IPS-18c (cell line): ENCODE measurements at regions not wholly inside any gene's neighbourhood (a gene's known extent, or its start where the extent isn't known, plus 50 kb on each side); places are given as distances from the start of the nearest gene placed in this dataset.

Experiments
- H3K4me3 ChIP-seq: 2 replicates; pipeline ENCODE4 v1.7.0; 2013; ENCODE audit warnings: low read depth, mild to moderate bottlenecking, low read length, moderate library complexity; ENCODE audit not compliant: insufficient read depth
- H3K9me3 ChIP-seq: one replicate; pipeline ENCODE4 v1.6.1; 2013; ENCODE audit warnings: mild to moderate bottlenecking, low read length, moderate library complexity; ENCODE audit not compliant: control insufficient read depth, insufficient read depth

GRCh38 chr14:87175175-87175574, 817.8 kb downstream of the GALC start:
- H3K9me3 ChIP-seq, result no peaks in the 10 kb centered on the region
- no peak overlapping the region for H3K4me3 ChIP-seq

GRCh38 chr14:87171141-87171540, 821.8 kb downstream of the GALC start:
- Histone ChIP-seq H3K4me3 (no peak overlapping the region), H3K9me3 (no peaks in the 10 kb centered on the region)

GRCh38 chr14:87170179-87170578, 822.8 kb downstream of the GALC start:
- Histone ChIP-seq H3K9me3 (no peaks in the 10 kb centered on the region), H3K4me3 (no peak overlapping the region)

- no peak overlapping the region for H3K4me3 ChIP-seq
Observed at GRCh38 chr14:87169362-87169761, 823.6 kb downstream of the GALC start.

GRCh38 chr14:87161502-87161901, 831.5 kb downstream of the GALC start:
- Histone ChIP-seq H3K4me3 (no peak overlapping the region), H3K9me3 (no peaks in the 10 kb centered on the region)

More at GRCh38 chr14:87169362-87169761, 823.6 kb downstream of the GALC start:
- no peaks in the 10 kb centered on the region for H3K9me3 ChIP-seq

- Histone ChIP-seq H3K4me3 (no peak overlapping the region), H3K9me3 (no peaks in the 10 kb centered on the region)
Observed at GRCh38 chr14:87160989-87161388, 832.0 kb downstream of the GALC start.

GRCh38 chr14:87158283-87158682, 834.7 kb downstream of the GALC start:
- Histone ChIP-seq H3K4me3 (no peak overlapping the region), H3K9me3 (no peaks in the 10 kb centered on the region)

- Histone ChIP-seq H3K4me3 (no peak overlapping the region), H3K9me3 (no peaks in the 10 kb centered on the region)
Observed at GRCh38 chr14:87156878-87157277, 836.1 kb downstream of the GALC start.

- no peak overlapping the region for H3K4me3 ChIP-seq
- no peaks in the 10 kb centered on the region for H3K9me3 ChIP-seq
Observed at GRCh38 chr14:87155856-87156488, 837.0 kb downstream of the GALC start.

- Histone ChIP-seq H3K4me3 (no peak overlapping the region), H3K9me3 (no peaks in the 10 kb centered on the region)
Observed at GRCh38 chr14:87153901-87154300, 839.1 kb downstream of the GALC start.

- Histone ChIP-seq H3K9me3 (no peaks in the 10 kb centered on the region), H3K4me3 (no peak overlapping the region)
Observed at GRCh38 chr14:87153391-87153790, 839.6 kb downstream of the GALC start.

- H3K4me3 ChIP-seq, result no peak overlapping the region
- H3K9me3 ChIP-seq, result no peaks in the 10 kb centered on the region
Observed at GRCh38 chr14:87152693-87153092, 840.3 kb downstream of the GALC start.

- Histone ChIP-seq H3K9me3 (no peaks in the 10 kb centered on the region), H3K4me3 (no peak overlapping the region)
Observed at GRCh38 chr14:87149583-87150354, 843.2 kb downstream of the GALC start.

- H3K9me3 ChIP-seq, result no peaks in the 10 kb centered on the region
- H3K4me3 ChIP-seq, result no peak overlapping the region
Observed at GRCh38 chr14:87148655-87149054, 844.3 kb downstream of the GALC start.

- H3K4me3 ChIP-seq, result no peak overlapping the region
- no peaks in the 10 kb centered on the region for H3K9me3 ChIP-seq
Observed at GRCh38 chr14:87142551-87143211, 850.3 kb downstream of the GALC start.

GRCh38 chr14:87141801-87142200, 851.2 kb downstream of the GALC start:
- Histone ChIP-seq H3K9me3 (no peaks in the 10 kb centered on the region), H3K4me3 (no peak overlapping the region)

- H3K9me3 ChIP-seq, result no peaks in the 10 kb centered on the region
- no peak overlapping the region for H3K4me3 ChIP-seq
Observed at GRCh38 chr14:87139299-87139698, 853.7 kb downstream of the GALC start.
